Activated T-cell treated with anti-CD3 and anti-CD28 coated beads, Interleukin-2, amount 50 U/mL, for 72 hours (primary cell): ENCODE measurements at regions not wholly inside any gene's neighbourhood (a gene's known extent, or its start where the extent isn't known, plus 50 kb on each side); places are given as distances from the start of the nearest gene placed in this dataset.

Experiments
- ATAC-seq, 2 donors: fragments of 150-1000 bp; cut with Tn5 transposase; replicated peaks in 1 of 2; 2 replicates each; pipeline ENCODE4 v1.10.0; 2021; ENCODE audit warnings: moderate library complexity in 2 of 2, mild to moderate bottlenecking in 1 of 2
- DNase-seq, 2 donors: peaks; one replicate each; pipeline ENCODE4 v3.0.0; 2021 to 2022; ENCODE audit warnings: mixed read lengths in 1 of 2
- H3K27ac Mint-ChIP-seq: one replicate; pipeline ENCODE4 v1.8.0; 2022; ENCODE audit warnings: mild to moderate bottlenecking, moderate library complexity, mixed read lengths
- H3K27me3 Mint-ChIP-seq: one replicate; pipeline ENCODE4 v1.8.0; 2022; ENCODE audit warnings: low read depth, mixed read lengths
- H3K36me3 Mint-ChIP-seq, 2 donors: one replicate each; pipeline ENCODE4 v1.8.0; 2022; ENCODE audit warnings: mixed read lengths in 2 of 2, mild to moderate bottlenecking in 1 of 2; ENCODE audit not compliant: insufficient read depth in 2 of 2
- H3K4me1 Mint-ChIP-seq: one replicate; pipeline ENCODE4 v1.8.0; 2022; ENCODE audit warnings: low read depth, mixed read lengths
- H3K4me3 Mint-ChIP-seq, 2 donors: one replicate each; pipeline ENCODE4 v1.8.0; 2022; ENCODE audit warnings: mild to moderate bottlenecking in 2 of 2, mixed read lengths in 2 of 2, moderate library complexity in 2 of 2
- H3K9me3 Mint-ChIP-seq, 2 donors: one replicate each; pipeline ENCODE4 v1.8.0; 2022; ENCODE audit warnings: mixed read lengths in 2 of 2

DNA sequence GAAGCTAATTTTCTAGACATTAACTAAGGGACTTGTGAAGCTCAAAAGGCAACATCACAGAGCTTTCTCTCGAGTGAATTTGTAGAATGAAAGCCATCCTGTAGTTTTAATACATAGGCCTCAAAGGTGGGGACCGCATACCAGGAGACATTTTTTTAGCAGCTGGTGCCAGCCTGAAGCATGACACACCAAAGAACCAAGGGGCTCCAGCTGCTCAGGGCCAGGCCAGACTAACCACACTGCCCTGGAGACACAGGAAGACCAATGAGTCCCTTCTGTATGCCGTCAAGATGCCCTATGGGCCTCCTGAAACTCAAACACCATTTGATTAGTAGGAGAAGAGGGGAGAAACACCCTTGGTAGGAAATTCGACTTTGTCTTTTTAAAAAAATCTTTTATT lies 113.9 kb upstream of the CACNA1E start:
- ATAC-seq (no peak), DNase-seq (no peak)
- H3K27me3 Mint-ChIP-seq, result no peaks in the 10 kb centered on the region
- peaks cover 0 to 6% of the 10 kb centered on the region in 2 donors for H3K9me3 Mint-ChIP-seq
- H3K36me3 Mint-ChIP-seq, result peaks cover 0 to 2% of the 10 kb centered on the region in 2 donors
- no peak overlapping the region for H3K4me3 Mint-ChIP-seq
- no peak overlapping the region for H3K27ac Mint-ChIP-seq
- no peaks in the 10 kb centered on the region for H3K4me1 Mint-ChIP-seq

DNA sequence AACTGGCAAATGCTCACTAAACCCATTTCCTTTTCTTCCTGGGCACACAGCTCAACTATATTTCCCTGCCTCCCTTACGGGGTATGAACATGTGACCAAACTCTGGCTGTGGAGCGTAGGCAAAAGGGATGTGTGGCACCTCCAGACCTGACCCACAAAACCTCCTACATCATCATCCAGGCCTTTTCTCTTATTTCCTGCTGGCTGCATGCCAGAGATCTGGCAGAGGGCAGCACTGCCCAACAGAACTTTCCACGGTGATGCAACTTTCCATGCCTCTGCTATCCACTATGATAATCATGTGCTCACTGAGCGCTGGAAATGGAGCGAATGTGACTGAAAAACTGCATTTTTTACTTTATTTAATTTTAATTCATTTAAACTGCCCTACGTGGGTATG lies 99.6 kb upstream of the CACNA1E start:
- DNase-seq (no peak), ATAC-seq (no peak)
- Mint-ChIP-seq H3K27me3 (no peaks in the 10 kb centered on the region), H3K27ac (no peak overlapping the region), H3K36me3 (no peaks in the 10 kb centered on the region), H3K4me3 (no peak overlapping the region), H3K4me1 (no peaks in the 10 kb centered on the region), H3K9me3 (no peaks in the 10 kb centered on the region)

DNA sequence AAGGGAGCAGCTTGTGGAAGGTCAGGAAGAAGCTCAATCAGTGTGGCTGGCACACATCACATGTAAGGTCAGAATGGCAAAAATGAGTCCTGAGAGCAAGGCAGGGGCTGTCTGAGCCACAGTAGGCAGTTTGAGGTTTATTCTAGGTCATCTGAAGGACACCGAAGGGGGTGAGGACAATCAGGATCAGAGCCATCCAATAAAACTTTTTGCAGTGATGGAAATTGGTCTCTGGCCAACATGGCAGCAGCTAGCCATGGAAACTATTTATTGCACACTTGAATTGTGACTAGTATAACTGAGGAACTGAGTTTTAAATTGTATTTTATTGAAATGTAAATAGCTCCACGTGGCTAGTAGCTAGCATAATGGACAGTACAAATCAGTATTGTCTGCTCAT lies 97.0 kb upstream of the CACNA1E start:
- ATAC-seq (no peak), DNase-seq (no peak)
- no peaks in the 10 kb centered on the region for H3K9me3 Mint-ChIP-seq
- H3K27ac Mint-ChIP-seq, result no peak overlapping the region
- H3K4me1 Mint-ChIP-seq, result no peaks in the 10 kb centered on the region
- no peaks in the 10 kb centered on the region for H3K36me3 Mint-ChIP-seq
- no peaks in the 10 kb centered on the region for H3K27me3 Mint-ChIP-seq
- no peak overlapping the region for H3K4me3 Mint-ChIP-seq

DNA sequence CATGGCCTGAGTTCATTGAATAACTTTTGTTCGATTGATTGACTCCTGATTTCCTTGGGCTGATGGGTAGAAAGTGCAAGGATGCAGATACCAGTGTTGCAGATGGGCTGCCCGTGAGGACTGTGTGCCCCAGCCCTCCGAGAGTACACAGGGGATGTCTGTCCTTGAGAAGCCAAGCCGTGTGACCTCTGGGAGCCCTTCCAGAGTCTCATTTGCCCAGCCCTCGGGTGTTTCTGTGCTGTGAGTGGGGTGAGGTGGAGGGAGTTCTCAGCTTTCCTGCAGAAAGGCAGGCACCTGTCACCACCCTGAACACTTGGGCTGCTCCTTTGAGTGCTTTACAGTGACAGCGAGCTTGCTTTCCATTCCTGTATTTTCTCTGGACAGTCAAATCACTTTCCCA lies 96.4 kb upstream of the CACNA1E start:
- no peaks in the 10 kb centered on the region for H3K27me3 Mint-ChIP-seq
- ATAC-seq (no peak), DNase-seq (no peak)
- no peaks in the 10 kb centered on the region for H3K9me3 Mint-ChIP-seq
- H3K4me3 Mint-ChIP-seq, result no peak overlapping the region
- no peaks in the 10 kb centered on the region for H3K4me1 Mint-ChIP-seq
- H3K27ac Mint-ChIP-seq, result no peak overlapping the region
- no peaks in the 10 kb centered on the region for H3K36me3 Mint-ChIP-seq

DNA sequence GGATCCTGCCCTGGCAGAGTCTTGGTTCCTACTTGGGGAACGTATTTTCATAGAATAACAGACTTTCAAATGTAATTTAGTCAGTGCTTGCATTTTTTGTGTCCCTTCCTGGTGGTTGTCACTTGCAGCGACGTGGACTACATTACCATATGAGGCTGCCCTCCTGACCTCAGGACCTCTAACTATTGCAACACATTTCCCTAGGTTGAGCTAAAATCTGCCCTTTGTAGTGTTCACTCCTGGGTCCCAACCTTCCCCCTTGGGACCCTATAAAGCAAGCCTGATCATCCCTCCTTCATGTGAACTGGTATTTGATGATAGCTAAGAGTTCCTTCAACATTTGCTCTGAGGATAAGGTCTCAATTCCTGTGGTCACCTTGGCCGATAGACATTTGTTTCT lies 95.6 kb upstream of the CACNA1E start:
- no peaks in the 10 kb centered on the region for H3K36me3 Mint-ChIP-seq
- H3K9me3 Mint-ChIP-seq, result no peaks in the 10 kb centered on the region
- no peaks in the 10 kb centered on the region for H3K27me3 Mint-ChIP-seq
- H3K4me3 Mint-ChIP-seq, result no peak overlapping the region
- H3K27ac Mint-ChIP-seq, result no peak overlapping the region
- H3K4me1 Mint-ChIP-seq, result no peaks in the 10 kb centered on the region
- DNase-seq (no peak), ATAC-seq (no peak)

DNA sequence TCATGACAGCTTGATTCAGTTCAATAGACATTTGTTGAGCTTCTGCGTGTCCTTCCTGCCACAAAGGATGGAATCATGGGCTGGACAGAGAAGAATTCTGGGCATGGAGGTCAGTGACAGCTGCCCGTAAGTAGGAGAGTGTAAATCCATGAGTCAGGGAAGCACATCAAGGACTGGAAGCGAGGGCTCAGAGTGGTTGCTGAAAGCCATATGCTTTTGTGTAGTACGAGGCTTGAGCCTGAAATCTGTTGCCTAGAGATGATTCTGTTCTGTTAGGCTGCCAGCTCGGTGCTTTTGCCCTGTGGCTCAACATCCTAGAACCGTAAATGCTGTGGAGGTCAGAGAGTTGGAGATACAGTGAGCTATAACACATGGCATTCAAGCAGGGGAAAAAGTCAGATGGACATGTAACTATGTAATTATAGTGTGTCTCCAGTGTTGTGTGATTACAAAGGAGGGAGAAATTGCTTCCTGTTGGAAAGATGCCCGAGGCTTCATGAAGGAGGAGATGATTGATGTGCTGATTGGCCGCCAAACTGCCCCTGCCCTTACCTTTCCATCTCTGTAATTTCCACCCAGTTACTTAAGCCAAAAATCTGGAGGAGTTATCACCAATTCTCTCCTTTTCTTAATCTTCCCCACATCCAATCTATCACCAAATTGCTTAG lies 92.8 kb upstream of the CACNA1E start:
- H3K9me3 Mint-ChIP-seq, result no peaks in the 10 kb centered on the region
- no peak overlapping the region for H3K27ac Mint-ChIP-seq
- H3K36me3 Mint-ChIP-seq, result no peaks in the 10 kb centered on the region
- no peak for ATAC-seq
- H3K27me3 Mint-ChIP-seq, result no peaks in the 10 kb centered on the region
- H3K4me1 Mint-ChIP-seq, result no peaks in the 10 kb centered on the region
- H3K4me3 Mint-ChIP-seq, result no peak overlapping the region
- no peak for DNase-seq

DNA sequence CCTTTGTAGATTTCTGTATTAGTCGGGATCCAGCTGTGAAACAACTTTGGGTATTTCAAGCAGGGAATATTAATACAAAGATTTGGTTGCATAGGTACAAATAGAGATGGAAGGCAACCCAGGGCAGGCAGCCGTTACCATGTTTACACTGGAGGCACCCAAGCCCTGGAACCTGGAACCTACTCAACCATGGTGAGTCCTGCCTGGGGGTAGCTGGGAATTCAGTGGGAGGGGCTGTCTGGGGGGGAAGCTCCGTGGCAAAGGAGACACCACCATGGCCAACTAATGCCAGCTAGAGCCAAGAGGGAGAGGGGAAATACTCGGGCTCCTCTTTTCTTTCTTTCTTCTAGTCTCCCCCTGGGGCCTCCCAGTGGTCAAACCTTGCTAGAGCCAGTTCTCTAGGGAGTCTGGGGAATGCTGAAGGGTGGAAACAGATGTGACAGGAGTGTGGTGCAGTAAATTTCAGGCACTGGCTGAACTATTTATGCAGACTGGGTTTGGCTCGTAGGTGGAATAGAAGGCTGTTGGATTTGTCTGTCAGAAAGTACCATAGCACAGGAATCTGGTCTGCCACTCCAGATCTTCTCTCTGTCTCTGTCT lies 91.9 kb upstream of the CACNA1E start:
- no peak overlapping the region for H3K4me3 Mint-ChIP-seq
- ATAC-seq, result no peak

DNA sequence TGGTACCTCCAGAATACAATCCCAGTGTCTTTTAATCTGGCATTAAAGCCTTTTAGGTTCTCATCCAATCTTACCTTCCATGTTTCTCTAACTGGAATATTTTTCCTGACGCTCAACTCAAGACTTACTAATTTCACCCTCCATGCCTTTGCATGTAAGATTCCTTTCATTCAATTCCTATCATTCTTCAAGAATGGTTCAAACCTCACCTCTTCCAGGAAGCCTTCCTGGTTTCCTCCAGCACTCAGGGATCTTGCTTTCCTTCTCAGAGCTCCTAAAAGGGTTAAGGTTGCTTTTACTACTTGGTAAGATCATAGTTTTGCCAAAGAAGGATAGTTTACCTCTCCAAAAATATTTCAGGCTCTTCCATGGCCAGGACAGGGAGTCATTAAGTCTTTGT lies 91.2 kb upstream of the CACNA1E start:
- DNase-seq, result no peak
- no peak for ATAC-seq
- no peak overlapping the region for H3K4me3 Mint-ChIP-seq
- H3K36me3 Mint-ChIP-seq, result no peaks in the 10 kb centered on the region
- H3K27ac Mint-ChIP-seq, result no peak overlapping the region
- H3K4me1 Mint-ChIP-seq, result no peaks in the 10 kb centered on the region
- H3K9me3 Mint-ChIP-seq, result no peaks in the 10 kb centered on the region
- H3K27me3 Mint-ChIP-seq, result no peaks in the 10 kb centered on the region

More for the DNA sequence above, 91.9 kb upstream of the CACNA1E start:
- H3K9me3 Mint-ChIP-seq, result no peaks in the 10 kb centered on the region
- no peak for DNase-seq
- no peaks in the 10 kb centered on the region for H3K27me3 Mint-ChIP-seq
- no peaks in the 10 kb centered on the region for H3K4me1 Mint-ChIP-seq
- H3K27ac Mint-ChIP-seq, result no peak overlapping the region
- no peaks in the 10 kb centered on the region for H3K36me3 Mint-ChIP-seq

DNA sequence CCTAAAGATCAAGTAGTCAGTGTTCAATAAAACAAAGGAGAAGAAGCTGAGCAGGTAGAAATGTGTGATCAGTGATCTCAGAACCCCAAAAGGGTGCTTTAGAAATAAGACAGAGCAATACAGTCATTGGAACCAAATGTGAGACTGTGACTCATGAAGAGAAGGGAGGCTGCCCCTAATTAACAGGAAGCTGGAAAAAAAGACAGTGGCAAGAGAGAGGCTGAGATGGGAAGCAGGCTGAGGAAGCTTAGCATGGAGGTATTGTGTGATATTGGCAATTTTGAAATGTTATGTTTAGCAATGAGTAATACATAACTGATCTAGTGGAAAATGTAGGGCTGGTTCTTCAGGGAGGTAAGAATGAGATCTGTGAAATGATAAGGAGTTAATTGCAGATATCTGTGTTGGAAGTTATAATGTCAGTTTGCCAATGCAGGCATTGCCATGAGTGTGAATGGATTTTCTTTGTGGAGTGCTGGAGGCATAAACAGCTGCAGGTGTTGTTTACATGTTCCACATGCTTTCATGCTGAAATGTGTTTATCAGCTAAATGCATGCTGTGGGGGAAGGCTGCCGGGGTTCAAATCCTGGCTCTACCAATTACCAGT lies 90.6 kb upstream of the CACNA1E start:
- H3K36me3 Mint-ChIP-seq, result no peaks in the 10 kb centered on the region
- peak; percentile 10 to 12 for ATAC-seq
- H3K27me3 Mint-ChIP-seq, result no peaks in the 10 kb centered on the region
- H3K9me3 Mint-ChIP-seq, result no peaks in the 10 kb centered on the region
- no peak for DNase-seq
- H3K4me3 Mint-ChIP-seq, result no peak overlapping the region
- H3K27ac Mint-ChIP-seq, result no peak overlapping the region
- no peaks in the 10 kb centered on the region for H3K4me1 Mint-ChIP-seq

DNA sequence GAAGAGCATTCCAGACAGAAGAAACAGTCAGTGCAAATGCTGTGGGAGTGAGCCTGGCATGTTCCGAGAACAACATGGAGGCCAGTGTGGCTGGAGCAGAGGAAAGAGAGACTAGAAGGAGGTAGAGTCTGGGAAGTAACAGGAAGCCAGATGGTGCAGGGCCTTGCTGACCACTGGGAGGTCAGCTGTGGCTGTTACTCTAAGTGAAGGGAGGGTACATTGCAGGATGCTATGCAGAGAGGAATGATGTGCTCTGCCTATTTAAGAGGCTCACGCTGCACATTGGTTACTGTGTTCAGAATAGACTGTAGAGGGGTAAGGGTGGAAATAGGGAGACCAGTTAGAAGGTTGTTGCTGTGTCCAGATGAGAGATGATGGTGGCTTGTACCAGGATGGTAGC lies 88.6 kb upstream of the CACNA1E start:
- H3K4me3 Mint-ChIP-seq, result no peak overlapping the region
- H3K27me3 Mint-ChIP-seq, result no peaks in the 10 kb centered on the region
- H3K36me3 Mint-ChIP-seq, result no peaks in the 10 kb centered on the region
- no peak for DNase-seq
- ATAC-seq, result no peak
- H3K9me3 Mint-ChIP-seq, result no peaks in the 10 kb centered on the region
- H3K27ac Mint-ChIP-seq, result no peak overlapping the region
- no peaks in the 10 kb centered on the region for H3K4me1 Mint-ChIP-seq

DNA sequence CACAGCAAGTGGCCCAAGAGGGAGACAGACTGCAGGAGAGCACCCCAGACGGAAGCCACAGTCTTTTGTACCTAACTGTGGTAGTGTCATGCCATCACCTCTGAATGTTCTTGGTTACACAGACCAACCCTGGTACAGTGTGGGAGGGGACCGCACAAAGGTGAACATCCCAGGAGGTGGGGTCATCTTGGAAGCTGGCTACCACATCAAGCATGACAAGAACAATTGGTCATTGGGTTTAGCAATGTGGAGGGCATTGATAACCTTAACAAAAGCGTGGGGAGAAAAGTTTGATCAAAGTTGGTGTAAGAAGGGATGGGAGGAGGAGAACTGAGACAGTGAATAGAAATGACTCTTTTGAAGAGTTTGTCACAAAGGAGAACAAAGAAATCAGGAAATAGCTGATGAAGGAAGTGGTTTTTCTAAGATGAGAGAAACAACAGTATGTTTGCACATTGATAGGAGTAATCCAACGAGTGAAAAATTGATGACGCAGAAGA lies 87.1 kb upstream of the CACNA1E start:
- H3K27me3 Mint-ChIP-seq, result no peaks in the 10 kb centered on the region
- peaks cover 9% of the 10 kb centered on the region for H3K4me1 Mint-ChIP-seq
- no peak overlapping the region for H3K4me3 Mint-ChIP-seq
- H3K36me3 Mint-ChIP-seq, result no peaks in the 10 kb centered on the region
- ATAC-seq, result peak; percentile 84 to 87
- peak; percentile 64 to 68 for DNase-seq
- H3K27ac Mint-ChIP-seq, result no peak overlapping the region
- H3K9me3 Mint-ChIP-seq, result no peaks in the 10 kb centered on the region

DNA sequence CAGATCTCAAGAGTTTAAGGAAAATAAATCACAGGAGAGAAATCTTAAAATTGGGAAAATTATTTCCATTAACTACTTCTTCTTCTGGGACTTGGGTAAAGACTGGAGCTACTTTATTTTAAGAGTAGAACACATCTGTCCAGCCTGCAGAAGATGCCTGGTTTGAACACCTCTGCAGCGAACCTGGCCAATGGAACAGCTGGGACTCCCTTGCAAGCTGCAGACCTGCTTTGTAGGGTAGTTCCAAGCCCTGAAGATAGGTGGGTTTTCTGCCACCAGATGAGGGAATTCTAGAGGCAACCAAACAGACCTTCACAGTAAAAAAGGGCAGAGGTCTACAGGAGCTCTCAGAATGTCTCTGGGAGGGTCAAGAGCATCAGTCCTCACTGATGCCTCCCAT lies 86.5 kb upstream of the CACNA1E start:
- no peaks in the 10 kb centered on the region for H3K9me3 Mint-ChIP-seq

DNA sequence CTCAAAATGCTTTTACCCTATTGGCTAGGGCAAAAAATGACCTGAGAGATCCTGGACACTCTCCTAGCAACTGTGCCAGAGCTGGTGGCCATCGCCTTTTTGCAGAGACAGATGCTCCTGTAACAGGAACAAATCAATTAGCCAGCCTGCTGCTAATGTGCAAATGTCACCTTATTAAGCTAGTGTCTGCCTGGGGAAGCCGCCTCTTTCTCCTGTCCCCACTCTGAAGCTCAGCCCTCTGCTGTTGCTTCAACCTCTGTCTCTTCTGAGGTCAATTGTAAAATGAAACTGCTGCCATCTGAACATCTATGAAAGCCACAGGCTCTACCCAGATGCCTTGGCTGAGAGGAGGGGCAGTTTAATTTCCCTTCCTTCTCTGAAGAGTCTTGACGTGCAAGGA lies 85.5 kb upstream of the CACNA1E start:
- Mint-ChIP-seq H3K27ac (peak overlapping the region; percentile 58), H3K27me3 (no peaks in the 10 kb centered on the region), H3K9me3 (no peaks in the 10 kb centered on the region), H3K4me3 (peak overlapping the region; percentile 63 to 75), H3K36me3 (no peaks in the 10 kb centered on the region), H3K4me1 (peaks cover 12% of the 10 kb centered on the region)
- ATAC-seq (peak; percentile 45 to 46), DNase-seq (peak; percentile 24 to 35)

More for the DNA sequence above, 86.5 kb upstream of the CACNA1E start:
- Mint-ChIP-seq H3K4me1 (peaks cover 12% of the 10 kb centered on the region), H3K4me3 (no peak overlapping the region), H3K27me3 (no peaks in the 10 kb centered on the region), H3K27ac (no peak overlapping the region), H3K36me3 (no peaks in the 10 kb centered on the region)
- ATAC-seq (no peak), DNase-seq (no peak)
